HG02798 (cell line): ENCODE measurements at regions not wholly inside any gene's neighbourhood (a gene's known extent, or its start where the extent isn't known, plus 50 kb on each side); places are given as distances from the start of the nearest gene placed in this dataset.

Experiments
- ATAC-seq: cut with Tn5 transposase; IDR thresholded peaks from one replicate; pipeline ENCODE4 v1.9.1; 2021; ENCODE audit warnings: mild to moderate bottlenecking; ENCODE audit not compliant: unreplicated experiment, poor library complexity

GRCh38 chr18:41490861-41491260 lies 464.2 kb upstream of the PIK3C3 start:
- ATAC-seq, result no peak

- ATAC-seq, result no peak
These were observed 468.5 kb upstream of the PIK3C3 start for GRCh38 chr18:41486575-41486974.

- no peak for ATAC-seq
These were observed 471.0 kb upstream of the PIK3C3 start for GRCh38 chr18:41484069-41484468.

- ATAC-seq, result no peak
These were observed 472.5 kb upstream of the PIK3C3 start for GRCh38 chr18:41482501-41482900.

DNA sequence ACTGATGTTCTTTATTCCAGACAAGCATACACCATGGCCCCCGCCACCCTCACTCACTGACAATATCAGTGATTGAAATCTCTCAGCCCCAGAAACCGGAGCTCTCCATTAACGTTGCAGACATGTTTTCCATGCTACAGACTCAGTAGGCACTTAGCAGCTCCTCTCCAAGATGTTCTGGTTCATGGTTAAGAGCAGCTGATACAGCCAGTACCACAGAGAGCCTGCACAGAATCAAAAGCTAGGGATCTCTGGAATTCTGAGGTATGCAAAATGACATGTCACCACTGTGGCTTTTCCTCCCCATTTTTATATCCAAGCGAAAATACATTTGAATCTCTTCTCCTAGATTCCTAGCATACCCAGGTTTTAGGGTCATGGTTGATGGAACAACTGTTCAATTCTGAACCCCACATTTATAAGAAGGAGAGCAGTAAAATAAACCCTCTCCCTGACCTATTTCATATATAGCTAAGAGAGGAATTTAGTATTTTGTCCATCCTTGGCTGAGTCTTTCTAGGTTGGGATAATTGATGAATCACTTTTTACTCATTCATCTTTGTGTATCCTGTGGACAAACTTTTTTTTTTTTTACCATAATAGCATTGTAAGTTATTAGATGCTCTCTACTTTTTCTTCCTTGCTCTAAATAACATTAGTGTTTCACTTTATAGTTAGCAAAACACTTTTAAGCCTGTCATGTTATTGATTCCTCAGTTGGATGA lies 488.4 kb upstream of the PIK3C3 start:
- no peak for ATAC-seq

GRCh38 chr18:41465386-41465785 lies 489.6 kb upstream of the PIK3C3 start:
- ATAC-seq, result no peak

- ATAC-seq, result no peak
These were observed 490.8 kb upstream of the PIK3C3 start for GRCh38 chr18:41464278-41464677.

DNA sequence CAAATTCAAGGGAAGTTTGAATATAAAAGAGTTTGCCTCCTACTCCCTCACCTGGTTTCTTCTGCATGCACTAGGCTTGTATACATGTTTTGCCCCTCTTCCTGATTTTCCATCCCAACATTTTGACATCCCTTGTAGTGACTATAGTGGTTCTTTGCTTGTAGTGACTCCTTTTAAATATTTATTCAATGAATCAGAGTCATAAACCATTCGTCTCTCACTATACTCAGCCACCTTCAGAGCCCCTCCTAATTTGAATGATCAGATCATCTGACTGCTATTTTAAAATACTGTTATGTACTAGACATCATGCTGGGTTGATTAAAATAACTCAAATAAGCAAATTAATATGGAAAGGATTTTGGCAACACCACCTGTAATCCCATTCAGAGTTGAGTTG lies 492.1 kb upstream of the PIK3C3 start:
- no peak for ATAC-seq

DNA sequence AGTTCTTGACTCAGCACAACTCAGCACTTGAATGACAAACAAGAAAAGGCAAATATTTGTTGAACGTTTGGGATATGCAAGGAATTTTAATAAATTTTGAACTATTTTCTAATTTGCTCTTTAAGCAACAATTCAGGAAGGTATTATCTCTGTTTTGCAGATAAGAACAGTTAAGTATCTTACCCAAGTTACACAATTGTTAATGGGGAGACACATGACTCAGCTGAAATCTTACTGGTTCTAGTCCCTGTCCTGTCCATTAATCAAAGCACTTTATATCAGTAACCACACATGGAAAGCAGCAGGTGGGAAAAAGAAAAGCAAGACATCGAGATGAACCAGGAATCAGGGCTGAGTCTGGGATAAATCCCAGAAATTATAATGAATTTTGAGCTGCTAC lies 493.9 kb upstream of the PIK3C3 start:
- ATAC-seq, result no peak

DNA sequence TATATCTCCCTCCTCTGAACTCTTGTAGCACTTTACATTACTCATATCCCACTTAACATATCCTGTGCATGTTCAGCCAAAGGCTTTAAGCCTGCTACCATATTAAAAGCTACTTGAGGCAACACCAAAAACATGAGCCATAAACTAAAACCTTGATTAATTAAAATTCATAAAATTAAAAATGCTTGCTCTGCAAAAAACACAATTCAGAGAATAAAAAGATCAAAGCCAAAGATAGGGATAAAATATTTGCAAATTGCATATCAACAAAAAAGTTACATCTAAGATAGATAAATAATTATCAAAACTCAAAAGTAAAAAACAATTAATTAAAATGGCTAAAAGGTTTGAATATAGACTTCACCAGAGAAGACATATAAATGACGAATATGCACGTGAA lies 495.4 kb upstream of the PIK3C3 start:
- ATAC-seq, result no peak

GRCh38 chr18:41458376-41458775 lies 496.7 kb upstream of the PIK3C3 start:
- no peak for ATAC-seq

DNA sequence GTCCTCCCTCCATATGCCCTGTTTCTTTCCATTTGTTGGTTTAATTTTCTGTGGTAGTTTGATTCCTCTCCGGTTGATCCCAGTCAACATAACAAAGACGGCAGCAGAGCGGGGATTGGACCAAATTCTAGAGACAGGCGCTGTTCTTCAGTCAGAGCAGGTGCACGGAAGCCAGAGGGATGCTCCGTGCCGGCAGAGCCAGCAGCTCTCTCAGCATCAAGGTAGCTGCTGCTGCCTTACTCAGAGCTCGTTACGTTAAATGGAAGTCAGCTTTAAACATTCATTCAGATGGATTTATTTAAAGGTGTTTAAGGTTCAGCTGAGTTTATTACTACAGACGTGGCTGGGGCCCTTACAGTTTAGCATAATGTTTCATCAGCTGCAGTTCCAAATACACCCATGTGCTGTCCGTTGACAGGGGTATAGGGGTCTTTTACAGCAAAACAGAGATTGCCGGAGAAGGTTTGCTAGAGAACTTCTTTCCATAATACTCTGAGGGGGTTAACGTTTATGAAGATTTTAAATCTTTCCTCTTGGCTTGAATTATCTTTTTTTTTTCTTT lies 497.2 kb upstream of the PIK3C3 start:
- no peak for ATAC-seq

- ATAC-seq, result no peak
These were observed 498.2 kb upstream of the PIK3C3 start for GRCh38 chr18:41456831-41457230.

DNA sequence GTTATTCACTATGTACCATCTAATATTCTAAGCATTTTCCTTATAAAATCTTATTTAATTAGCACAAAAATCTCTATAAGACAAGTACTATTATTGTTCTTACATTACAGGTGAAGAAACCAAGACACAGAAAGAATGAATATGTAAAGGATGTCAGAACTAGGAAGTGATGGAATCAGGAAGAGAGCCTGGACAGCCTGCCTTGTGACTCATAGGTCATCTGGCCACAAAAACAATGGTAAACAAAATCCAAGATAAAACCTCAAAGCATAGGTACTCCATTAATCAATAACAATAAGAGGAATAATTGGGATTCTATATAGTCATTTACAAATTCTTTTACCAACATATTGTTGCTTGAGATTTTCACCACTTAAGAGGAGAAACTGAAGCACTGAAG lies 505.4 kb upstream of the PIK3C3 start:
- ATAC-seq, result no peak

GRCh38 chr18:41444943-41445342 lies 510.1 kb upstream of the PIK3C3 start:
- ATAC-seq, result no peak

GRCh38 chr18:41436772-41437171 lies 518.3 kb upstream of the PIK3C3 start:
- no peak for ATAC-seq

- no peak for ATAC-seq
These were observed 536.4 kb upstream of the PIK3C3 start for GRCh38 chr18:41418598-41418997.

DNA sequence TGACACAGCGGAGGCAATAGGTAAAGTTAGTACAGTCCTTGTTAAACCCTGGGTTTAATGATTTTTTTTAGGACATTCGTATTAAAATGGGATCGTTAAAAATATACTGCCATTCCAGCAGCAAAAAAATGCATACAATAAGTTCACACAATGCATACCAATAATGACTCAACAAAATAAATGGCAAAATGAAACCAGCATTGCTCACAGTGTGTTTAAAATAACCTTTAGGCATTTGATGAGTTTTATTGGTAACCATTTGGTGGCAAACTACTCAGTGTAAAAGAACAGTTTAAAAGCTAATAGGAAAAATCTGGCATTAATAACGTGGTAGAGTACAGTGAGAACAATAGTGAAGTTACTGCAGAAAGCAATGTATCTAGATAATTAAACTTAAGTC lies 539.0 kb upstream of the PIK3C3 start:
- no peak for ATAC-seq

DNA sequence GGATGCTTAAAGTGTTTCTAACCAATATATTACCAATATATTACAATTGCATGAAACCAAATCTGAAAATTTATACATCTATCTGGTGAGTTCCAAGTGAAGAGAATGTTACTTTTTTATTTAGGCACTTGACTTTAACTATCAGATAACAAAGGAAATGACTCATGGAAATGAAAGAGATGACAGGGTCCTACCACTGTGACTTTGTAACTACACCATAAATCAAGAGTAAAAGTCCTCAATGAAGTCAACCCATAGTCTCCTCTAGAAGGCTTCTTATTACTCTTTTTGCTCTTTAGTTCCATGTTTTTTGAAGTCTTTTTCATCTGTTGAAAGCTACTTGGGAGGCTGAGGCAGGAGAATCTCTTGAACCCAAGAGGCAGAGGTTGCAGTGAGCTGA lies 545.0 kb upstream of the PIK3C3 start:
- no peak for ATAC-seq

DNA sequence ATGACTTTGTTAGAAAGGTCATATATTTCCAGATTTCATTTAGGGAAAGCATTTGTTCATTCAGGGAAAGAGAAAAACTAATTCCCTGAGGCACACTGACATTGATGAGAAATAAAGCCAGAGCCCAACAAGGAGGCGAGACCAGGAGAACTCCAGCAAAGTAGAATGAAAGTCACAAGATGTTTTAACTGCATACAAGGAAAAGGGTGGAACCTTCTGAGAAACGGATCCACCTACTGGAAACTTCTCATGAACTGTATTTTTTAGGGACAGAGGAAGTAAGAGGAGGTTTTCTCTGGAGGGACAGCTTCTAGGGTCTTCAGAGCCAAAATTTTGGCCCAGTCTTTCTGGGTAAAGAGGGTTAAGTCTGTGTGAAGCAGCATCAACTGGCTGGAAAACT lies 548.2 kb upstream of the PIK3C3 start:
- ATAC-seq, result no peak

DNA sequence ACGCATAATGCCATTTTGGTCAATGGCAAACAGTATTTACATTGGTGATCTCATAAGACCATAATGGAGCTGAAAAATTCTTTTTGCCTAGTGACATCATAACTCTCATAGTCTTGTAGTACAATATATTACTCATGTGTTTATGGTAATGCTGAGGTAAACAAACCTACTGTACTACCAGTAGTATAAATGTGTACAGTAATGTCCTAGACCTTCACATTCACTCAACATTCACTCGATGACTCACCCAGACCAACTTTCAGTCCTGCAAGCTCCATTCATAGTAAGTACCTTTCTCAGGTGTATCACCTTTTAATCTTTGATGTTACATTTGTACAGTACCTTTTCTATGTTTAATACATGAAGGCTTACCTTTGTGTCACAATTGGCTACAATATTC lies 558.2 kb upstream of the PIK3C3 start:
- ATAC-seq, result no peak

GRCh38 chr18:41396211-41396610 lies 558.8 kb upstream of the PIK3C3 start:
- no peak for ATAC-seq
